PFSK-1 (cell line): ENCODE measurements at regions not wholly inside any gene's neighbourhood (a gene's known extent, or its start where the extent isn't known, plus 50 kb on each side); places are given as distances from the start of the nearest gene placed in this dataset.

Experiments used
- REST ChIP-seq, 2 experiments: IDR thresholded peaks; 2 replicates each; pipeline versions ENCODE4 v1.6.1 to v1.8.0; 2011 to 2012; ENCODE audit warnings: low read depth in 2 of 2, low read length in 2 of 2, control low read depth in 1 of 2, inconsistent platforms in 1 of 2, mild to moderate bottlenecking in 1 of 2, moderate library complexity in 1 of 2; ENCODE audit not compliant: insufficient read depth in 1 of 2
- SIN3A ChIP-seq: IDR thresholded peaks from 2 replicates; pipeline ENCODE4 v1.6.1; 2012; ENCODE audit warnings: mild to moderate bottlenecking, low read length, moderate library complexity, borderline replicate concordance; ENCODE audit not compliant: insufficient read depth

- TF ChIP-seq SIN3A (no peak), REST (IDR thresholded peaks at IDR 0.05; ENCODE audit: insufficient read depth in 1 of 2, low read depth in 2 of 2, low read length in 2 of 2) (no peak)
Observed at GRCh38 chr2:217563565-217563964, 439.2 kb downstream of the TNS1 start.
